Fibroblast of pulmonary artery (primary cell): ENCODE measurements at regions not wholly inside any gene's neighbourhood (a gene's known extent, or its start where the extent isn't known, plus 50 kb on each side); places are given as distances from the start of the nearest gene placed in this dataset.

Experiments used
- DNase-seq: peaks from one replicate; pipeline ENCODE4 v3.0.0-alpha.2; 2010; ENCODE audit warnings: low read depth
- H3K4me3 ChIP-seq: replicated peaks from 2 replicates; pipeline ENCODE4 v1.5.1; 2011; ENCODE audit warnings: low read depth, mild to moderate bottlenecking, control low read depth, low read length, moderate library complexity
- TF ChIP-seq, protein P1 (sequence below): IDR thresholded peaks from 2 replicates; pipeline ENCODE4 v1.5.1; 2011; ENCODE audit warnings: mild to moderate bottlenecking, control low read depth, low read length, inconsistent platforms; ENCODE audit errors: missing control alignments

DNA sequence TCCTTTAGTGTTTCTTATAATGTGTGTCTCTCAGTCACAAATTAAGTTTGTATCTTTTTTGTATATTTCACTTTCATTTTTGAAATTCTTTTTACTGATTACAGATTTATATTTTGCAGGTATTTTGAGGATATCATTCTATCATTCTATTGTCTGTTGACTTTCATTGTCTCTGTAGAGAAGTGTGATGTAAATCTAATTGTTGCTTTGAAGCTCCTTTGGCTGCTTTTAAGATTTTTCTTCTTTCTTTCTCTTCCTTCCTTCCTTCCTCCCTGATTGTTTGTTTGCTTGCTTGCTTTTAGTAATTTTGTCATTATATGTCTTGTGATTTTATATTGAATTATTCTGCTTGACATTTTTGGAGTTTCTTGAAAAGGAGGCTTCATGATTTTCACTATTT lies 75.3 kb upstream of the MAST4 start:
- DNase-seq: no peak
- TF ChIP-seq, protein P1, sequence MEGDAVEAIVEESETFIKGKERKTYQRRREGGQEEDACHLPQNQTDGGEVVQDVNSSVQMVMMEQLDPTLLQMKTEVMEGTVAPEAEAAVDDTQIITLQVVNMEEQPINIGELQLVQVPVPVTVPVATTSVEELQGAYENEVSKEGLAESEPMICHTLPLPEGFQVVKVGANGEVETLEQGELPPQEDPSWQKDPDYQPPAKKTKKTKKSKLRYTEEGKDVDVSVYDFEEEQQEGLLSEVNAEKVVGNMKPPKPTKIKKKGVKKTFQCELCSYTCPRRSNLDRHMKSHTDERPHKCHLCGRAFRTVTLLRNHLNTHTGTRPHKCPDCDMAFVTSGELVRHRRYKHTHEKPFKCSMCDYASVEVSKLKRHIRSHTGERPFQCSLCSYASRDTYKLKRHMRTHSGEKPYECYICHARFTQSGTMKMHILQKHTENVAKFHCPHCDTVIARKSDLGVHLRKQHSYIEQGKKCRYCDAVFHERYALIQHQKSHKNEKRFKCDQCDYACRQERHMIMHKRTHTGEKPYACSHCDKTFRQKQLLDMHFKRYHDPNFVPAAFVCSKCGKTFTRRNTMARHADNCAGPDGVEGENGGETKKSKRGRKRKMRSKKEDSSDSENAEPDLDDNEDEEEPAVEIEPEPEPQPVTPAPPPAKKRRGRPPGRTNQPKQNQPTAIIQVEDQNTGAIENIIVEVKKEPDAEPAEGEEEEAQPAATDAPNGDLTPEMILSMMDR: no peak
- no peak overlapping the region for H3K4me3 ChIP-seq

DNA sequence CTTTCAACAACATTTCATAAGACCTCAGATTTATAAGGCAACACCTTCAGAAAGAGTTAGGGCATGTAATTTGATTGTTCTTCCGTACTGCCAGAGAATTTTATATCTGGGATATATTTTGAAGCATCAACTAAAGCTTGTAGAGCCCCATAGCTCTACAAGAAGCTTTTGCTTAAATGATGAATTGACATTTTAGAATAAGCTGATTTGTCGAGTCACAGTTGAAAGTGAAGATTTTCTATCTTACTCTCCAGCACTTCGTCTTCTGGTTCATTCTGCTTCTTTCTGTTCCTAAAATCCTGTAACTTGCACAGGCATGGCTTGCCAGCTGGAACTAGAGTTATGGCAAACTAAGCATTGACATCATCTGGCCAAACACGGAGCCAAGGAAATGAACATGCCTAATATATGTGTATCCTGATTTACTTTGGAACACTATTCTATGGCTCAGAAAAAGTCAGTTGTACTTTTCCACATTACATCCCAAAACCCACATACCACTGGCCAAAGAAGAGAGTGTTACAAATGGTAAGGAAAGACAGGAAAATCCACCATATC lies 68.6 kb upstream of the MAST4 start:
- H3K4me3 ChIP-seq: no peak overlapping the region
- DNase-seq: no peak
- TF ChIP-seq, protein P1: no peak

DNA sequence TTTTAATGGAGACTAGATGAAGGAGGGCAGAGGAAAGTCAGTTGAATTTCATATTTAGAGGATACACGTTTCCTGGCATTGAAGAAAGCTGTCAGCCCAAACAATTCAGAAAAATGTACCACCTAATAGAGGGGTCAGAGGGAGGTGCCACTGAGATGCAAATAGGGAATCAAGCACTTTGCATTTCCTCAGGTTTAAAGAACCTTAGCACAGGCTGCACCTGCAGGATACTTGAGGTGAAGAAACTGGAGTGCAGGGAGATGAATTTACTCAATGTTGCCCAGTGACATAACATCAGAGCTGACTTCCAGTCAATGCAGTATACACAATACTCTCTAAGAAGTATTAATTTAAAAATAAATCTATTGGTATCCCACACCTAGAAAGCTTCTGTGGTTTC lies 67.0 kb upstream of the MAST4 start:
- H3K4me3 ChIP-seq: no peak overlapping the region
- DNase-seq: no peak
- TF ChIP-seq, protein P1: no peak

DNA sequence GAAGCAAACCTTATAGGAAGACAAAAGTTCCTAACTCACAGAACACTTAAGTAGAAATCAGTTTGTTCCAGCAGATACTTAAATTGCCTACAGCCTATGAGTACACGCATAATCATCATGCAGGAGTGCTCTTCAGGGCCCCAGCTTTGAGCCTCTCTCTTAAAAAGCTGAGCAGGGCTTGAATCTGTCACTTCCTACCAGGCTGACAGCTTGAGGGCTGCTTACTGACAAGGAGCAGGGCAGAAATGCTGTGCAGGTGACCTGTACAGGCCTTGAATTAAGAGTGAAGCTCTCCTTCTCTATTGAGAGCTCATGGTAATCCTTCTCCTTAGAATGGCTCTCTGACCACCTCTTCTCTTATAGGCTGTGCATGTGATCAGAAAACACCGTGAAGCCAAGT lies 66.5 kb upstream of the MAST4 start:
- no peak overlapping the region for H3K4me3 ChIP-seq
- no peak for DNase-seq
- TF ChIP-seq, protein P1: no peak

DNA sequence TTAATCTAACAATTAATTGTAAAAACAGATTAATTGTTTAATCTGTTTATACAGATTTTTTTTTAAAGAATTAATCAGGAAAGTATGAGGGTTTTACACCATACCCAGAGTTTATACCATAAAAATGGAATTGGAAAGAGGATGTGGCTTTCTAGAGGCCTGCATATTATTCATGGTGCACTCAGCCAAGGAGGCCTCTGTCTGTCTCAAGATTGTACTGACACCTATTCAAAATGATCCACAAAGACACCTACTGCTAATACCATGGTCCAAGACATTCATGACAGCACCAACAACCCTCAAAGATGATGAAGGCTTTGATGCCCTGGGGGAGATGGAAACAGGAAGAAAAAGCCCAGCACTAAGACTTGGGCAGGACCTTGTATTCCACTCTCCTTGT lies 58.1 kb upstream of the MAST4 start:
- no peak for DNase-seq
- no peak overlapping the region for H3K4me3 ChIP-seq
- TF ChIP-seq, protein P1: no peak

DNA sequence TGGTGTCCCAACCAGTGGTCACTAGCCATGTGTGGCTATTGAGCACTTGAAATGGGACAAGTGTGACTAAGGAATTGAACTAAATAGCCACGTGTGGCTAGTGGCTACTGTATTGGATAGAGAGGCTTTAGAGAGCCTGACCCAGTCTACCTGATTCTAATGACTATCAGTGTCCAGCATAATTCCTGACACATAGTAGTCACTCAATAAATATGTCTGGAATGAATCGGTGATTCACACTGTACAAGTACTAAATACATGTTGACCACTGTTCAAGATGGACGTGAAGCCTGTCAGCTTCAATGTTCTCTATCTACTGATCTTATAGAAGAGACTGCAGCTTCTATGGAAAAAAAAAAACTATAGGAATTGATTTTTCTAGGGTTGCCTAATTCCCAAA lies 57.7 kb upstream of the MAST4 start:
- DNase-seq: no peak
- TF ChIP-seq, protein P1: no peak
- no peak overlapping the region for H3K4me3 ChIP-seq

DNA sequence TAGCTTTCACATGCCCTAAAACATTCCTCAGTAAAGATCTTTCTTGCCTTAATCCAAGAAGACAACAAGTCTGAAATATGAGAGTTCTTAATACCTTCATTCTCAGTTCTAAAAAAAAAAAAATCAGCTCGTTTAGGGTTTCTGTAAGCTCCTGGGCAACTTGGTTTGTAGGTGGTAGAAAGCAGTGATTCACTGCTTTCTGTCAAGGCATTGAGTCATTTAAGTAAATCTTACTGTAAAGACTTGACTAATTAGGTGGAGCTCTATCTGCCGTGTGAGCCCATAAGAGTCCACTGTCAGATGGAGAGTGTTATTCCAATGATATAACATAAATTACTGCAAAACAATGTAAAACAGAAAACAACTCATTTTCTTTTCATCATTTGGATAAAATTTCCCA lies 56.1 kb upstream of the MAST4 start:
- no peak for DNase-seq
- TF ChIP-seq, protein P1: no peak
- no peak overlapping the region for H3K4me3 ChIP-seq
